WTC11 (cell line): ENCODE measurements at regions not wholly inside any gene's neighbourhood (a gene's known extent, or its start where the extent isn't known, plus 50 kb on each side); places are given as distances from the start of the nearest gene placed in this dataset.
"Not testable (repeated sequence)": the region's sequence is repeated elsewhere in the genome, so short reads cannot be mapped to it uniquely, and the experiment has no call there.

Source experiments
- ATAC-seq: fragments of 200-7000 bp; cut with Tn5 transposase; 2 replicates; pipeline ENCODE4 v1.10.0; 2021; ENCODE audit warnings: mild to moderate bottlenecking, moderate library complexity
- CTCF ChIA-PET: fragments of 300-600 bp; sonication (Branson Sonifier 250); formaldehyde crosslinking; loops from one replicate; lab custom pipeline; 2021; ENCODE audit warnings: antibody characterized with exemption; lab: Charles Lee
- POLR2A ChIA-PET: fragments of 350-600 bp; sonication (Branson Sonifier 250); formaldehyde crosslinking; loops from one replicate; lab custom pipeline; 2021; ENCODE audit warnings: antibody characterized with exemption; lab: Charles Lee
- DNase-seq: peaks from one replicate; pipeline ENCODE4 v3.0.0; 2021; ENCODE audit warnings: low spot score
- H3K27ac Mint-ChIP-seq: 2 replicates; pipeline ENCODE4 v1.8.0; 2021; ENCODE audit warnings: mixed read lengths
- H3K27me3 Mint-ChIP-seq: 2 replicates; pipeline ENCODE4 v1.8.0; 2021; ENCODE audit warnings: low read depth, mild to moderate bottlenecking, moderate library complexity, mixed read lengths
- H3K36me3 Mint-ChIP-seq: 2 replicates; pipeline ENCODE4 v1.8.0; 2021; ENCODE audit warnings: mixed read lengths
- H3K4me1 Mint-ChIP-seq: 2 replicates; pipeline ENCODE4 v1.8.0; 2022; ENCODE audit warnings: mixed read lengths
- H3K4me3 Mint-ChIP-seq: 2 replicates; pipeline ENCODE4 v1.8.0; 2021; ENCODE audit warnings: mild to moderate bottlenecking, moderate library complexity, mixed read lengths
- H3K9me3 Mint-ChIP-seq: 2 replicates; pipeline ENCODE4 v1.8.0; 2021; ENCODE audit warnings: mixed read lengths
- AFF4 ChIP-seq: sonication (generic); formaldehyde crosslinking; IDR thresholded peaks from 2 replicates; pipeline ENCODE4 v1.8.1; 2023; ENCODE audit warnings: mild to moderate bottlenecking, missing genetic modification reagents, borderline replicate concordance
- ATF2 ChIP-seq: sonication (generic); formaldehyde crosslinking; IDR thresholded peaks from 2 replicates; pipeline ENCODE4 v1.8.1; 2022; ENCODE audit warnings: low read depth, missing genetic modification reagents, borderline replicate concordance
- ATF6 ChIP-seq: sonication (generic); formaldehyde crosslinking; IDR thresholded peaks from 2 replicates; pipeline ENCODE4 v1.8.1; 2023; ENCODE audit warnings: mild to moderate bottlenecking, missing genetic modification reagents
- CREB1 ChIP-seq: sonication (generic); formaldehyde crosslinking; IDR thresholded peaks from 2 replicates; pipeline ENCODE4 v1.8.0; 2023; ENCODE audit warnings: mild to moderate bottlenecking, missing genetic modification reagents
- FOXK1 ChIP-seq: sonication (generic); formaldehyde crosslinking; IDR thresholded peaks from 2 replicates; pipeline ENCODE4 v1.8.0; 2022; ENCODE audit warnings: mild to moderate bottlenecking, moderate library complexity, missing genetic modification reagents
- NFE2L1 ChIP-seq: sonication (generic); formaldehyde crosslinking; IDR thresholded peaks from 2 replicates; pipeline ENCODE4 v1.8.1; 2023; ENCODE audit warnings: missing genetic modification reagents
- NR2C2 ChIP-seq: sonication (generic); formaldehyde crosslinking; IDR thresholded peaks from 2 replicates; pipeline ENCODE4 v1.8.0; 2022; ENCODE audit warnings: mild to moderate bottlenecking, missing genetic modification reagents
- STAT6 ChIP-seq: sonication (generic); formaldehyde crosslinking; conservative IDR thresholded peaks from 2 replicates; pipeline ENCODE4 v1.8.1; 2023; ENCODE audit warnings: mild to moderate bottlenecking, low read depth, missing genetic modification reagents, moderate library complexity
- ZNF416 ChIP-seq: fragments of 250-450 bp; sonication (Bioruptor Pico); IDR thresholded peaks from 2 replicates; pipeline ENCODE4 v1.9.0; 2021; ENCODE audit warnings: mild to moderate bottlenecking, inconsistent platforms
- ZNF423 ChIP-seq: fragments of 250-450 bp; sonication (Bioruptor Pico); IDR thresholded peaks from 2 replicates; pipeline ENCODE4 v2.1.2; 2022; ENCODE audit warnings: mild to moderate bottlenecking, moderate library complexity
- ZNF512 ChIP-seq: sonication (generic); formaldehyde crosslinking; IDR thresholded peaks from 2 replicates; pipeline ENCODE4 v1.8.1; 2022; ENCODE audit warnings: missing genetic modification reagents, borderline replicate concordance

GRCh38 chr7:63205136-63205535 lies 793.5 kb upstream of the ZNF722 start:
- no peak overlapping the region for H3K27ac Mint-ChIP-seq
- H3K36me3 Mint-ChIP-seq = peaks cover 70% of the 10 kb centered on the region
- H3K4me1 Mint-ChIP-seq = no peaks in the 10 kb centered on the region
- peaks cover 76% of the 10 kb centered on the region for H3K9me3 Mint-ChIP-seq
- CTCF ChIA-PET = no interaction called here
- ATAC-seq = no peak
- POLR2A ChIA-PET = no interaction called here
- H3K27me3 Mint-ChIP-seq = peaks cover 11% of the 10 kb centered on the region
- H3K4me3 Mint-ChIP-seq = no peak overlapping the region
- TF ChIP-seq ATF6 (CRISPR knock-in tag) = no peak
- TF ChIP-seq, all 79 proteins: peak for 0
- no peak for DNase-seq

- ATAC-seq, H3K4me1 Mint-ChIP-seq, H3K9me3 Mint-ChIP-seq, DNase-seq, H3K27me3 Mint-ChIP-seq, H3K4me3 Mint-ChIP-seq, CTCF ChIA-PET, H3K36me3 Mint-ChIP-seq, H3K27ac Mint-ChIP-seq, POLR2A ChIA-PET: not testable (repeated sequence)
Measured at GRCh38 chr7:63233101-63233500, 765.5 kb upstream of the ZNF722 start.

GRCh38 chr7:63233881-63234280 lies 764.8 kb upstream of the ZNF722 start:
- peaks cover 2% of the 10 kb centered on the region for H3K36me3 Mint-ChIP-seq
- POLR2A ChIA-PET = no interaction called here
- CTCF ChIA-PET = no interaction called here
- H3K27ac Mint-ChIP-seq = no peak overlapping the region
- peaks cover 8% of the 10 kb centered on the region for H3K9me3 Mint-ChIP-seq
- ATAC-seq = no peak
- no peak for DNase-seq
- no peaks in the 10 kb centered on the region for H3K4me1 Mint-ChIP-seq
- no peak overlapping the region for H3K4me3 Mint-ChIP-seq
- no peak for TF ChIP-seq AFF4 (CRISPR knock-in tag)
- TF ChIP-seq STAT6 (CRISPR knock-in tag) = no peak
- no peak for TF ChIP-seq ATF2 (CRISPR knock-in tag)
- TF ChIP-seq NFE2L1 = no peak
- no peak for TF ChIP-seq ZNF423
- no peak for TF ChIP-seq ZNF512 (CRISPR knock-in tag)
- TF ChIP-seq NR2C2 = no peak
- TF ChIP-seq ZNF416 = no peak
- no peak for TF ChIP-seq CREB1
- TF ChIP-seq FOXK1 (CRISPR knock-in tag) = no peak
- TF ChIP-seq, all 79 proteins: peak for 0
- H3K27me3 Mint-ChIP-seq = no peaks in the 10 kb centered on the region
